SKM-1 (cell line): ENCODE measurements at regions not wholly inside any gene's neighbourhood (a gene's known extent, or its start where the extent isn't known, plus 50 kb on each side); places are given as distances from the start of the nearest gene placed in this dataset.

Experiments
- DNase-seq: peaks from one replicate; lab custom pipeline; 2025; ENCODE audit not compliant: unreplicated experiment; lab: John Stamatoyannopoulos, UW

- peak; percentile 1 for DNase-seq
These were observed 1000.7 kb upstream of the LRRN3 start for GRCh38 chr7:110090110-110090820.

DNA sequence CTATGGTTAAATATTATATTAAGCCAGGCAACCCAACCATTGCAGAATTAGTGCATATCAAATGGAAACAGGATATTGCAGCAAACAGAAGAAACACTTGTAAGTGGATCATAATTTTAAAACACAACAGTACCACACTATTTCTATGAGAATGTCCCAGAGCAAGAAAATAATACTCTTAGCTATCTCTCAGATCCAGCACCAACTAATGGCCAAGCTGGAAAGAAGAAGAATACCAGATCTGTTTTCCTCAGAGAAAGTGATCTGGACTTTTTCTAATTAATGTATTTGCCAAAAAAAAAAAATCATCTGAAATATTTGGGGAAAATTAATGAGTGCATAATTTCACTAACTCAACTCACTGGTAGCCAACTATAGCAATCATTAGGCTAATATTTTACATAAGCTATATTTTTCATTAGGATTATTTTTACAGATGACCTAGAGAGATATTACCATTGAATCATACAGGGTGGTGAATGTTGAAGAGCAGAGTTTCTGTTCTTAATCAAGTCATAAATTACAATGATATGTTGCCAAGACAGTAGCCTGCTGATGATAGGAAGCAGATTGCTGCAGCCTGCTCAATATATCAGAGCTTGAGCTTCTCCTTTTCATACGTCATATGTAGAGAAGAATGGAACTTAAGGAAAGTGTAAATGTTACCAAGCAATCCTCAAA is 995.4 kb upstream of the LRRN3 start:
- DNase-seq: no peak

- DNase-seq: no peak
These were observed 986.7 kb upstream of the LRRN3 start for GRCh38 chr7:110104243-110104642.

DNA sequence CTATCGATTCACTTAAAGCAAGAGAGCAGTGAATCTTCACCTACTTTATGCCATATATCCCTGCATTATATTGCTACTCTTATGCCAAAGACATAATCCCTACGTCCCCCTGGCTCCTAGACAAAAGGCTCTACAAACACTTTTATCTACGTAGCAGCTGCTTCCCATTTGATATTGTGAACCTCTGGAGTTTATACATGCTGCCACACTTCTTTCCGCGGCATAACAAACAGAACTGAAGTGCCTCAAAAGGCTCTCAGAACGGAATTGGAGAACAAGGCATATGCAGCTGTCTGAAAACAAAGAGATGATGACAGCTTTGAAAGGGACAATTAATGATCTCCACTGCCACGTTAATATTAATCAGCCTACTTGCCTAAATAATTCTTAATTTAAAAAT is 985.6 kb upstream of the LRRN3 start:
- DNase-seq: no peak

DNA sequence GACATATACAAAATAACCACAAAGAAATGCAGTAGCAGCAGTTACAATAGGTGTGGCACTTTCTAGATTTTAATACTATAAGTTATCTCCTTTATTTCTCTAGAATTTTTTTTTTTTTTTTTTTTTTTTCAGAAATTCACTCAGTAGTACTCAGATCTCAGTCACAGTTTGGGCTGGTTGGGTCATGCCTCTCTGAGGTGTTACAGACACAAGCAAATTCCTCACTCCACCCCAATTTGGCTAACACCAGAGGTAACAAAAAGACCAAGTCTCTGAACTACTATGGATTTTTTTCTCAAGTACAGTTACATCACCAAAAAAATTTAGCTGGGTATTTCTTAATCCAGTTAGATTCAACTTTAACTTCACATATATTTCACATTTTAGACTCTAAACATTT is 985.1 kb upstream of the LRRN3 start:
- no peak for DNase-seq

DNA sequence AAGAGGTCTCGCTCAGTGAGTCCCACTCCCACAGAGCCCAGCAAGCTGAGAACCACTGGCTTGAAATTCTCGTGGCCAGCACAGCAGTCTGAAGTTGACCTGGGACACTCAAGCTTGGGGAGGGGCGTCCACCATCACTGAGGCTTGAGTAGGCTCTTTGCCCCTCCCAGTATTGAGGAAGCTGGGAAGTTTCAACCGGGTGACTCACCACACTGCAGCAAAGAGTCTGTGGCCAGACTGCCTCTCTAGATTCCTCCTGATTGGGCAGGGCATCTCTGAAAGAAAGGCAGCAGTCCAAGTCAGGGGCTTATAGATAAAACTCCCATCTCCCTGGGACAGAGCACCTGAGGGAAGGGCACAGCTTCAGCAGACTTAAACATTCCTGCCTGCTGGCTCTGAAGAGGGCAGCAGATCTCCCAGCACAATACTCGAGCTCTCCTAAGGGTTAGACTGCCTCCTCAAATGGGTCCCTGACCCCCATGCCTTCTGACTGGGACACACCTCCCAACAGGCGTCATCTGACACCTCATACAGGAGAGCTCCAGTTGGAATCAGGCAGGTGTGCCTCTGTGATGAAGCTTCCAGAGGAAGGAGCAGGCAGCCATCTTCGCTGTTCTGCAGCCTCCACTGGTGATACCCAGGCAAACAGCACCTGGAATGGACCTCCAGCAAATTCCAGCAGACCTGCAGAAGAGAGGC is 970.9 kb upstream of the LRRN3 start:
- no peak for DNase-seq

GRCh38 chr7:110129159-110129558 is 961.8 kb upstream of the LRRN3 start:
- no peak for DNase-seq

- DNase-seq: no peak
These were observed 960.3 kb upstream of the LRRN3 start for GRCh38 chr7:110130669-110131068.

GRCh38 chr7:110131344-110131743 is 959.6 kb upstream of the LRRN3 start:
- no peak for DNase-seq

GRCh38 chr7:110139056-110139455 is 951.9 kb upstream of the LRRN3 start:
- DNase-seq: no peak

GRCh38 chr7:110142939-110143526 is 947.9 kb upstream of the LRRN3 start:
- no peak for DNase-seq

DNA sequence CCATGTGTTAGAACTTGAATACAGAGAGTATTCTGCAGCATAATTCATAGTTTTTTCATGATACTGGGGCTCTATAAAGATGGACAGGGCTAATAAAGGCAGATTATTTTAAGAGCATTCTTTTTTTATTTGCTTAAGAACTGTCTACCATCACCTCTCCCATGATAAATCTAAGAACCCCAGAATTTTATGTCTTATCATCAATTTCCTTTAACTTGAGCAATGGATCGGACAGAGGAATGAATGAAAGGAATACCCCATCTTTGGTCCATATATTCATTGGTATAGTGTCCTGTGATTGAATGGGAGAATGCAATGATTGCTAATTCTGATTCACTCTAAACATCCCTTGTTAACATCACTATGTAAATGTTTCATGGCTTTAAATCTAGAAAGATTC is 946.3 kb upstream of the LRRN3 start:
- DNase-seq: no peak

DNA sequence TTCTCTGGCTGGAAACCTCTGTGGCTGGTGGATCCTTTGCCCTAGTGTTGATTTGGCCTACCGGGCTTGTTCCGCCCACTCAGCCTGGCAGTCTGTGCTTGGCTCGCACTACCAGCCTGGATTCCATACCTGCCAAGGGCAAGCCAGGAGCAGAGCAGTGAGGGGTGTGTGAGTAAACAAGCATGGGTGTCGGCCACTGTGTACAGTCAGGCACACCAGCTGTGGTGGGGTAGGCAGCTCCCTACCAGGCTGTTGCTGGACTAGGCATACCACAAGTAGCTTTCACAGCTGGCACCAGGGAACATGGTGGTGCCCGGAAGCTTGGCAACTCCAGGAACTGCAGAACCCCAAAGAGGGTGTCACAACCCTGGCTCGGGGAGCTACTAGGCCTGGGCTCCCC is 942.9 kb upstream of the LRRN3 start:
- no peak for DNase-seq

DNA sequence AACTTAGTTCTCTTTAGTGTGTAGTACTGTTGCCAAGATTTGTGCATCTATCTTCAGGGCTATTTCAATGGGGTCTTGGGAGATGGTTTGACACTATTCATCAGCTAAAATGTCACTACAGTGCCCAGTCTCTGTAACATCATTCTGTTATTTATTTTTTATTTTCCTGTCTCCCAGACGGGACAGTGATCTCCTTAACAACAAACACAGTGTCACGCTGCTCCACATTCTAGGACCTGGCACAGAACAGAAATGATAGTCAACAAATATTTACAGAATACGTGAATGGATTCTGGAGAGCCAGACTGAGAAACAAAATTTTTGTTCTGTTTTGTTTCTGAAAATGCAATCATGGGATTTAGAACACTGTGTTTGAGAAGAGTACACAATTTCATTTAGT is 937.7 kb upstream of the LRRN3 start:
- DNase-seq: no peak

DNA sequence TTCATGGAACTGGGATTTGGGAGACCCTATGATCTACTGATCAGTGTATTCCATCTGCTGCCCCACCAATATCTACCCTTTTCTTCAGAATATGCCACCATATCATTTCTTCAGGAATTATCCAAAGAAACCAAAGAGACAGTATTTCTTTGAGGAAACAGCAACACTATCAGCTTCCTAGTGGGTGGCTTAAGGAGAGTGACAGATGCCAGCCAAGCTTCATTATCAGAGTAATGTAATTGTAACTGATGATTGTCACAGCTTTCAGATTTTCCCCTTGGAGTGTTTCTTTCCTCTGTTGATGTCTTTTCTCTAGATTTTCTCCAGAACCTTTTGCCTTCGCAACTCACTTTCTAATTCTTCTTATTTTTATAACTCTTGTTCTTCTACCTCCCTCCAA is 934.4 kb upstream of the LRRN3 start:
- no peak for DNase-seq

DNA sequence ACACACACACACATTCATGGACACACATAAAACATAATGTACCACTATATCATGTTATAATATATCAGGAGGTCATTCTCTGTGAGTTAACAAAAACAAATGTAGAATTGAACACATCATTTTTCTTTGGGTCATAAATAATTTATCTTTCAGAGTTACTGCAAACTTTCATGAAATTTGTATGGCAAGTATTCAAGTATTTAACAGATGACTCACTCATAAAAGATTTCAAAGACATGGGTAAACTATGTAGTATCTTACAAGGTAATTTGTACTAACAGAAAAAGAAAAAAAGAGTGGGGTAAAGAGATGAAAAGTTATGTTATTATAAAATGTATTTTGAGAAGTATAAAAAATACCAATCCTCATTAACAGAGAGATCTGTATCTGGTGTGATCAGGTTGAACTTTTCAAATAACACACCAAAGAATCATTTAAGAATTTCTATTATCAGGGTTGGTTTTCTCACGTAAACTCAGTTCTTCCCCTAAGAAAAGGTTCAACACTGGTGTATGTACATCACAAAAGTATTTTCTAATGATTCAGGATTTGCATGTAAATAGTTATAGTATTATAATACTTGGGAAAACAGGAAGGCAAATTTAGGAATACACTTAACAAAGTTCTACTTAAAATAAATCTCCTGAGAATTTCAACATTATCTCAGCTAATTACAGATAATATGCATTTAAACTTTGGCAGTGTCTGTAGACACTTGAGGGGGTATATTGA is 933.1 kb upstream of the LRRN3 start:
- DNase-seq: no peak

DNA sequence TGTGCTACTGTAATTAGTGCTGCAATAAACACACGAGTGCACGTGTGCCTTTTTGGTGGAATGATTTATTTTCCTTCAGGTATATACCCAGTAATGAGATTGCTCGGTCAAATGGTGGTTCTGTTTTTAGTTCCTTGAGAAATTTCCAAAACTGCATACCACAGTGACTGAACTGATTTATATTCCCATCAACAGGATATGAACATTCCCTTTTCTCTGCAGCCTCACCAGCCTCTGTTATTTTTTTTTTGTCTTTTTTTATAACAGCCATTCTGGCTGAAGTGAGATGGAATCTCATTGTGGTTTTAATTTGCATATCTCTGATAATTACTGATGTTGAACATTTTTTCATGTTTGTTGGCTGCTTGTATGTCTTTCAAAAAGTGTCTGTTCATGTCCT is 922.9 kb upstream of the LRRN3 start:
- DNase-seq: no peak

DNA sequence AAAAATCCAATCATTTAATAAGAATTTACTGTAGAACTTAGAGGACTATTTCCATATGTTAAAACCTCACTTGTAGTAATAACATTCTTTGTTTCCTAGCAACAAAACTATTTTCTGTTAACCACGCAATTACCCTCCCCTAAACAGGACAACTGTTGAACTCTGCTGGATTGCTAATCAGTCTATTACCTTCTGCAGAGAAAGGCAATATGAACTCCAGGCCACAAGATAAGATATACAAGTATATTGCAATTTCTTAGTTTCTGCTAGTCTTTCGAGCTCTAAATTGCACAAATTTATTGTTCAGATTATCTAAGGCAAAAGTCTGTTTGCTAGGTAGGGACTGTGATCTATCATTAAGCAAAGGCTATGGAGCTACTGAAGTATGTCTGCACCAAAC is 920.1 kb upstream of the LRRN3 start:
- no peak for DNase-seq

GRCh38 chr7:110177463-110177862 is 913.5 kb upstream of the LRRN3 start:
- no peak for DNase-seq

GRCh38 chr7:110179037-110179436 is 911.9 kb upstream of the LRRN3 start:
- no peak for DNase-seq

- no peak for DNase-seq
These were observed 909.2 kb upstream of the LRRN3 start for GRCh38 chr7:110181768-110182167.
